Non-pigmented ciliary epithelial cell (primary cell): ENCODE measurements at regions not wholly inside any gene's neighbourhood (a gene's known extent, or its start where the extent isn't known, plus 50 kb on each side); places are given as distances from the start of the nearest gene placed in this dataset.
"Not testable (repeated sequence)": the region's sequence is repeated elsewhere in the genome, so short reads cannot be mapped to it uniquely, and the experiment has no call there.

Experiments used
- DNase-seq: peaks from one replicate; pipeline ENCODE4 v3.0.0-alpha.2; 2010; ENCODE audit warnings: low read depth

GRCh38 chr12:105481392-105482300 is 151.2 kb downstream of the C12orf75 start:
- no peak for DNase-seq

- DNase-seq: no peak
These were observed 152.5 kb downstream of the C12orf75 start for GRCh38 chr12:105482951-105483350.

- no peak for DNase-seq
These were observed 153.2 kb downstream of the C12orf75 start for GRCh38 chr12:105483691-105484090.

GRCh38 chr12:105485321-105485910 is 154.9 kb downstream of the C12orf75 start:
- DNase-seq: peak; percentile 79

GRCh38 chr12:105485921-105486320 is 155.4 kb downstream of the C12orf75 start:
- no peak for DNase-seq

GRCh38 chr12:105487963-105488362 is 157.5 kb downstream of the C12orf75 start:
- no peak for DNase-seq

GRCh38 chr12:105492591-105493545 is 162.4 kb downstream of the C12orf75 start:
- DNase-seq: peak; percentile 69

- DNase-seq: no peak
These were observed 168.7 kb downstream of the C12orf75 start for GRCh38 chr12:105499205-105499604.

- not testable (repeated sequence) for DNase-seq
These were observed 170.2 kb downstream of the C12orf75 start for GRCh38 chr12:105500676-105501075.

GRCh38 chr12:105502426-105502930 is 172.0 kb downstream of the C12orf75 start:
- DNase-seq: no peak

GRCh38 chr12:105503619-105504018 is 173.1 kb downstream of the C12orf75 start:
- DNase-seq: no peak

GRCh38 chr12:105504286-105504685 is 173.8 kb downstream of the C12orf75 start:
- no peak for DNase-seq

- DNase-seq: no peak
These were observed 176.3 kb downstream of the C12orf75 start for GRCh38 chr12:105506678-105507310.

- DNase-seq: no peak
These were observed 177.0 kb downstream of the C12orf75 start for GRCh38 chr12:105507311-105508038.

- DNase-seq: no peak
These were observed 177.6 kb downstream of the C12orf75 start for GRCh38 chr12:105508096-105508495.

- no peak for DNase-seq
These were observed 180.0 kb downstream of the C12orf75 start for GRCh38 chr12:105510526-105510925.

GRCh38 chr12:105512861-105513260 is 182.4 kb downstream of the C12orf75 start:
- DNase-seq: not testable (repeated sequence)

- DNase-seq: peak; percentile 65
These were observed 191.8 kb downstream of the C12orf75 start for GRCh38 chr12:105522166-105522825.

GRCh38 chr12:105523164-105524057 is 192.9 kb downstream of the C12orf75 start:
- peak; percentile 65 for DNase-seq
